ENCODE measurements at regions not wholly inside any gene's neighbourhood (a gene's known extent, or its start where the extent isn't known, plus 50 kb on each side); places are given as distances from the start of the nearest gene placed in this dataset.

DNA sequence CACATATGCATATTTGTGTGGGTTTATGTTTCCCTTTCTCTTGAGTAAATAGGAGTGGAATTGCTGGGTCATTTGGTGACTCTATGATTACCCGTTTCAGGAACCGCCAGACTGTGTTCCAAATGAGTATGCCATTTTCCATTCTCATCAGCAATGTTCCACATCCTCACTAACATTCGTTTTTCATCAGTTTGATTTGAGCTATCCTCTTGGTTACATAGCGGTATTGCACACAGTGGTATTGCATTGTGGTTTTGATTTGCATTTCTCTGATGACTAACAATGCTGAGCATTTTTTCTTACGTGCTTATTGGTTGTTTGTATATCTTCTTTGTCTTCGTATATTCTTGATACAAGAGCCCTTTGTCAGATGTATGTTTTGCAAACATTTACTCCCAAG lies 218.0 kb upstream of the AMOT start:
- H3K27me3 ChIP-seq (ENCODE audit: control insufficient read depth, insufficient read depth, low read length): no peaks in the 10 kb centered on the region
- peaks cover 5% of the 10 kb centered on the region for H3K9me3 ChIP-seq (ENCODE audit: control insufficient read depth, insufficient read depth, low read length)
- H3K4me3 ChIP-seq (ENCODE audit: low read depth, low read length): no peak overlapping the region
- WGBS (ENCODE audit: insufficient coverage): no CpG with 5 or more reads among the region's 6 CpGs
- no peak overlapping the region for H3K27ac ChIP-seq (ENCODE audit: low read depth, low read length)
- H3K36me3 ChIP-seq (ENCODE audit: control insufficient read depth, insufficient read depth, low read length): no peaks in the 10 kb centered on the region
- no peak for DNase-seq (ENCODE audit: low read depth in 4 of 6, low spot score in 6 of 6)
- no peaks in the 10 kb centered on the region for H3K4me1 ChIP-seq (ENCODE audit: control insufficient read depth, insufficient read depth, low read length)

DNA sequence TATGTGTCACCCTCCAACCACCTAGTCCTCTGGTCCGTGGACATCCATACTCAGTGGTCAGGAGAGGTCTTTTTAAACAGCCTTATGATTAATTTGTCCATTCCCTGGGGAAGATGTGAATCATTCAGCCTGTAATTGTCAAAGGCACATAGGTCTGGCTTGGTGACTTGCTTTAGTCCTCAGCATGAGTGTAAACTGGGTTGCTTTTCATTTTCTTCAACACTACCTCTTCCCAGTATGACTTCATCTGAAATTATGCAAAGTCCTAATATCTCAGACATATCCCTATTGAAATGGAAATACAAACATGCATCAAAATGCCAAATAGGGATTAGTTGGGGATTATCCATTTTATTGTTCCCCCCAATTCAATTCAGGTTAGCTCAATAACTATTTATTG lies 208.3 kb upstream of the AMOT start:
- no CpG with 5 or more reads among the region's 1 CpG for WGBS (ENCODE audit: insufficient coverage)
- Histone ChIP-seq H3K4me3 (ENCODE audit: low read depth, low read length) (no peak overlapping the region), H3K27me3 (ENCODE audit: control insufficient read depth, insufficient read depth, low read length) (peaks cover 4% of the 10 kb centered on the region), H3K4me1 (ENCODE audit: control insufficient read depth, insufficient read depth, low read length) (no peaks in the 10 kb centered on the region), H3K27ac (ENCODE audit: low read depth, low read length) (no peak overlapping the region), H3K36me3 (ENCODE audit: control insufficient read depth, insufficient read depth, low read length) (no peaks in the 10 kb centered on the region), H3K9me3 (ENCODE audit: control insufficient read depth, insufficient read depth, low read length) (peaks cover 2% of the 10 kb centered on the region)
- DNase-seq (ENCODE audit: low read depth in 4 of 6, low spot score in 6 of 6): no peak

DNA sequence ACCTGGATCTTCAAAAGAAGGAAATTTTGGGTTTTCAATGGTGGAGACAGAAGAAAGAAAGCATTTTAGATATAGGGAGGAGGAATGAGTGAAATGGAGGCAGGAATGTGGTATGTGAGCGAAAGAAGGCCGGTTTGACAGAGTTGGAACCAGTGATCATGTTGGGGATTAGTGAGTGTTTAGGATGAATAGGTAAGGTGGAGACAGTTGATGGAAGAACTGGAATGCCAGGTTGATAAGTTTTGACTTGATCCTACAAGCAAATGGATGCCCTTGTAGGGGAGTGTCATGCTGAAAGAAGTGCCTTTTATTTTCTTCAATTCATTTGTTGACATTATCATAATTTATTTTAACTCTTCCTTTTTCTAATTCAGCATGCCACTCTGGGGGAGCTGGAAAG lies 207.8 kb upstream of the AMOT start:
- H3K27me3 ChIP-seq (ENCODE audit: control insufficient read depth, insufficient read depth, low read length): peaks cover 4% of the 10 kb centered on the region
- H3K4me3 ChIP-seq (ENCODE audit: low read depth, low read length): no peak overlapping the region
- H3K4me1 ChIP-seq (ENCODE audit: control insufficient read depth, insufficient read depth, low read length): no peaks in the 10 kb centered on the region
- no peaks in the 10 kb centered on the region for H3K36me3 ChIP-seq (ENCODE audit: control insufficient read depth, insufficient read depth, low read length)
- peaks cover 2% of the 10 kb centered on the region for H3K9me3 ChIP-seq (ENCODE audit: control insufficient read depth, insufficient read depth, low read length)
- WGBS (ENCODE audit: insufficient coverage): 75% methylated on average over 2 of the region's 2 CpGs
- no peak overlapping the region for H3K27ac ChIP-seq (ENCODE audit: low read depth, low read length)
- no peak for DNase-seq (ENCODE audit: low read depth in 4 of 6, low spot score in 6 of 6)

DNA sequence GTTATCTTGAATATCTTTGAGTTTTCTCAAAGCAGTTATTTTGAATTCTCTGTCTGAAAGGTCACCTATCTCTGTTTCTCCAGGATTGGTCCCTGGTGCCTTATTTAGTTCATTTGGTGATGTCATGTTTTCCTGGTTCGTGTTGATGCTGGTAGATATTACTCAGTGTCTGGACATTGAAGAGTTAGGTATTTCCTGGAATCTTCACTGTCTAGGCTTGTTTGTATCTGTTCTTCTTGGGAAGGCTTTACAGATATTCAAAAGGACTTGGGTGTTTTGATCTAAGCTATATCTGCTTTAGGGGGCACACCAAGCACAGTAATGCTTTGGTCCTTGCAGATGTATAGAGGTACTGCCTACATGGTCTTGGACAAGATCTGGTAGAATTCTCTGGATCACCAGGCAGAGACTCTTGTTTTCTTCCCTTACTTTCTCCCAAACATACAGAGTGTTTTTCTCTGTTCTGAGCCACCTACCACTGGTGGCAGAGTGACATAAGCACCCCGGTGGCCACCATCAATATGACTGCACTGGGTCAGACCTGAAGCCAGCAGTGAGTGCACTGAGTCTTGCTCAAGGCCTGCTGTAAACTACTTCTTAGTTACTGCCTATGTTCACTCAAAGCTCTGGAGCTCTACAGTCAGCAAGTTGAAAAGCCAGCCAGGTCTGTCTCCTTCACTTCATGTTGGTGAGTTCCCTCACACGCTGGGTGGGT lies 193.5 kb upstream of the AMOT start:
- 78% methylated on average over 2 of the region's 3 CpGs for WGBS (ENCODE audit: insufficient coverage)
- Histone ChIP-seq H3K9me3 (ENCODE audit: control insufficient read depth, insufficient read depth, low read length) (peaks cover under 1% of the 10 kb centered on the region), H3K4me1 (ENCODE audit: control insufficient read depth, insufficient read depth, low read length) (no peaks in the 10 kb centered on the region), H3K27ac (ENCODE audit: low read depth, low read length) (no peak overlapping the region), H3K36me3 (ENCODE audit: control insufficient read depth, insufficient read depth, low read length) (no peaks in the 10 kb centered on the region), H3K4me3 (ENCODE audit: low read depth, low read length) (no peak overlapping the region), H3K27me3 (ENCODE audit: control insufficient read depth, insufficient read depth, low read length) (peaks cover 3% of the 10 kb centered on the region)
- no peak for DNase-seq (ENCODE audit: low read depth in 4 of 6, low spot score in 6 of 6)

DNA sequence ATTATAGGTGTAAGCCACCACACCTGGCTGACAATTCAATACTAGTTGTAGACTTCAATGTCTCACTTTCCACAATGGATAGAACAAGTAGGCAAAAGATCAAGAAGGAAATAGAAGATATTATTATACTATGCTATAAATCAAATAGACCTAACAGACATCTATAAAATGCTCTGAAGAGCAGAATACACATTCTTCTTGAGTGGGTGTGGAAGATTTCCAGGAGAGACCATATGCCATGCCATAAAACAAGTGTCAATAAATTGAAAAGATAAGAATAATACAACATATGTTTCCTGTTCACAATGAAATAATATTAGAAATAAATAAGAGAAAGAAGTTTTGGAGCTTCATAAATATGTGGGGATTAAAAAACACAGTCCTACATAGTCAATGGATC lies 179.3 kb upstream of the AMOT start:
- H3K27ac ChIP-seq (ENCODE audit: low read depth, low read length): no peak overlapping the region
- no peaks in the 10 kb centered on the region for H3K4me1 ChIP-seq (ENCODE audit: control insufficient read depth, insufficient read depth, low read length)
- H3K27me3 ChIP-seq (ENCODE audit: control insufficient read depth, insufficient read depth, low read length): no peaks in the 10 kb centered on the region
- H3K4me3 ChIP-seq (ENCODE audit: low read depth, low read length): no peak overlapping the region
- no peaks in the 10 kb centered on the region for H3K36me3 ChIP-seq (ENCODE audit: control insufficient read depth, insufficient read depth, low read length)
- no peaks in the 10 kb centered on the region for H3K9me3 ChIP-seq (ENCODE audit: control insufficient read depth, insufficient read depth, low read length)
- no peak for DNase-seq (ENCODE audit: low read depth in 4 of 6, low spot score in 6 of 6)

DNA sequence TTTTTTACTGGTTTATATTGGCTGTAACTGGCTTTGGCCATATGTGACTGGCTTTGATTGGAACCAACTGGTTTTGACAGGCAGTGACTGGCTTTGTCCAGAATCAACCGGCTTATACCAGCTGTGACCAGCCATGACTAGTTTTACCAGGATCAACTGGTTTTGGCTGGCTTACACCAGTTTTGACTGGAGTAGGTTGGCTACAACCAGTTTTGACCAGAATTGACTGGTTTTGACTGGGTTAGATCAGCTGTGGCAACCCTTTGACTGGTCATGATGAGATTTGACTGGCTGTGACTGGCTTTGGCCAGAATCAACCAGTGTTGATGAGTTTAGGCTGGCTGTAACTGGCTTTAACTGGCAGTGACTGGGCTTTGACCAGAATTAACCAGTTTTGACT lies 169.2 kb upstream of the AMOT start:
- Histone ChIP-seq H3K27ac (ENCODE audit: low read depth, low read length) (no peak overlapping the region), H3K27me3 (ENCODE audit: control insufficient read depth, insufficient read depth, low read length) (peaks cover 6% of the 10 kb centered on the region), H3K4me3 (ENCODE audit: low read depth, low read length) (no peak overlapping the region), H3K4me1 (ENCODE audit: control insufficient read depth, insufficient read depth, low read length) (no peaks in the 10 kb centered on the region), H3K36me3 (ENCODE audit: control insufficient read depth, insufficient read depth, low read length) (no peaks in the 10 kb centered on the region), H3K9me3 (ENCODE audit: control insufficient read depth, insufficient read depth, low read length) (no peaks in the 10 kb centered on the region)
- 88% methylated on average over 1 of the region's 1 CpG for WGBS (ENCODE audit: insufficient coverage)
- no peak for DNase-seq (ENCODE audit: low read depth in 4 of 6, low spot score in 6 of 6)

DNA sequence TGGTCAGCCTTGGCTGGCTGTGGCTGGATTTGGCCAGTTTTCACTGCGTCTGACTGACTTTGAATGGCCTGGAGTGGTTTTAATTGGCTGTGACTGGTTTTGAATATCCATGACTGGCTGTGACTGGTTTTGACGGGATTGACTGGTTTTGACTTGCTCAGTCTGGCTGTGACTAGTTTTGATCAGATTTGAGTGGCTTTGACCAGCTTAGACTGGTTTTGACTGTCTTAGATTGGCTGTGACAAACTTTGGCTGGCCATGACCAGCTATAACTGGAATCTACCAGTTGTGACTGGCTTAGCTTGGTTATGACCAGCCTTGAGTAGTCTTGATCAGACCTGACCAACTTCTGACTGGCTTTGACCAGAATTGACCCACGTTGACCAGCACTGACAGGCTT lies 168.4 kb upstream of the AMOT start:
- H3K4me1 ChIP-seq (ENCODE audit: control insufficient read depth, insufficient read depth, low read length): no peaks in the 10 kb centered on the region
- no peak for DNase-seq (ENCODE audit: low read depth in 4 of 6, low spot score in 6 of 6)
- H3K27me3 ChIP-seq (ENCODE audit: control insufficient read depth, insufficient read depth, low read length): peaks cover 6% of the 10 kb centered on the region
- WGBS (ENCODE audit: insufficient coverage): 66% methylated on average over 3 of the region's 3 CpGs
- H3K4me3 ChIP-seq (ENCODE audit: low read depth, low read length): no peak overlapping the region
- H3K9me3 ChIP-seq (ENCODE audit: control insufficient read depth, insufficient read depth, low read length): no peaks in the 10 kb centered on the region
- no peak overlapping the region for H3K27ac ChIP-seq (ENCODE audit: low read depth, low read length)
- no peaks in the 10 kb centered on the region for H3K36me3 ChIP-seq (ENCODE audit: control insufficient read depth, insufficient read depth, low read length)

DNA sequence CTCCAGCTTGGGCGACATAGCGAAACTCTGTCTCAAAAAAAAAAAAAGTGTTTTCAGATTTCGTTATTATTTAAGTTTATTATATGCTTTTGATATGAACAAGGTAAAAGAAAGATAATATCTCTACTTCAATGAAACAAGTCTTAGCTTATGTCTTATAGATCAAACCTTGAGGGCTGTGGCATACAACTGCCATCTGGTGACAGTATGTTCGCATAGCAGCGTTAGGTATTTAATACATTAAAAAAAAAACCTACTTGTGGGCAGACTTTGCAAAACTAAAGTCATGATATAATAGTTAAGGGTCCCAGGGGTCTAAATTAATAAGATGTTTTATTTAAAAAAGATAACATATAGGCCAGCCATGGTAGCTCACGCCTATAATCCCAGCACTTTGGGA lies 161.2 kb upstream of the AMOT start:
- Histone ChIP-seq H3K36me3 (ENCODE audit: control insufficient read depth, insufficient read depth, low read length) (no peaks in the 10 kb centered on the region), H3K27ac (ENCODE audit: low read depth, low read length) (no peak overlapping the region), H3K4me3 (ENCODE audit: low read depth, low read length) (no peak overlapping the region), H3K27me3 (ENCODE audit: control insufficient read depth, insufficient read depth, low read length) (peaks cover 2% of the 10 kb centered on the region), H3K9me3 (ENCODE audit: control insufficient read depth, insufficient read depth, low read length) (no peaks in the 10 kb centered on the region), H3K4me1 (ENCODE audit: control insufficient read depth, insufficient read depth, low read length) (no peaks in the 10 kb centered on the region)
- no peak for DNase-seq (ENCODE audit: low read depth in 4 of 6, low spot score in 6 of 6)
- WGBS (ENCODE audit: insufficient coverage): no CpG with 5 or more reads among the region's 6 CpGs

DNA sequence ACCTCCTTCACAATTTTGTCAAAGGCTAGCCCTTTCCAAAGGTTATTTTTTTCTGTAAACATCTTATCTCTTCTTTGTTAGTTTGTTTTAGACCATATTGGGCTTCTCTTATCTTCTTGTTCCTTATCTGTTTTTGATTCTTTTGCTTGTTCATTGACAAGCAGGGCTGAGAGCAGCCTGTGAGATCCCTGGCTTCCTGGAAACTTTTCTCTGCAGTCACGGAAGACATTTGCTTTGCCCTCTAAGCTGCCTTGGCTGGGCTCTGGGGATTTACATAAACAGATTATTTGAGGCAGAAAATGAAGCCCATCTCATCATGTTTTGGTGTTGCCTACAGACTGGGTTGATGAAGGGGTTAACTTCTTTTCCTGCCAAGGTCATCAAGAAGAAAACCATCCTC lies 157.4 kb upstream of the AMOT start:
- no peak overlapping the region for H3K4me3 ChIP-seq (ENCODE audit: low read depth, low read length)
- H3K4me1 ChIP-seq (ENCODE audit: control insufficient read depth, insufficient read depth, low read length): no peaks in the 10 kb centered on the region
- DNase-seq (ENCODE audit: low read depth in 4 of 6, low spot score in 6 of 6): no peak
- H3K36me3 ChIP-seq (ENCODE audit: control insufficient read depth, insufficient read depth, low read length): no peaks in the 10 kb centered on the region
- H3K27me3 ChIP-seq (ENCODE audit: control insufficient read depth, insufficient read depth, low read length): peaks cover 2% of the 10 kb centered on the region
- no peak overlapping the region for H3K27ac ChIP-seq (ENCODE audit: low read depth, low read length)
- WGBS (ENCODE audit: insufficient coverage): 83% methylated on average over 1 of the region's 1 CpG
- H3K9me3 ChIP-seq (ENCODE audit: control insufficient read depth, insufficient read depth, low read length): no peaks in the 10 kb centered on the region

DNA sequence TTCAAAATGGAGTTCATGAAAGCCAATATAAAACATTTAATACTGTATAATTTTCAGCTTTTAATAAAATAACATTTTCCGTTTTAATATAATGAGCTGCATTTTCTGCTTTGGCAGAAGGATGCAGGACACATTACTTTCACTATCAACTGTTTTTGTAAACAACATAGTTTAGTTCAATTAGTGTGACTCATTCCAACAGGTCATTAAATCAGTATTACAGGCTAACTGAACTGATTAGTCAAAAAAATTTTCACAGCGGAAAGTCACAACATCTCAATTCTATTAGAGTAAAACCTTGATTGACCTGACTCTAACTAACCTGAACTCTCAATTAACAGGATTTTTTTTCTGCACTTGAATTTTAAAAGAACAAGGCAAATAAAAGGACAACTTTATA lies 151.2 kb upstream of the AMOT start:
- Histone ChIP-seq H3K4me1 (ENCODE audit: control insufficient read depth, insufficient read depth, low read length) (no peaks in the 10 kb centered on the region), H3K4me3 (ENCODE audit: low read depth, low read length) (no peak overlapping the region), H3K36me3 (ENCODE audit: control insufficient read depth, insufficient read depth, low read length) (no peaks in the 10 kb centered on the region), H3K27me3 (ENCODE audit: control insufficient read depth, insufficient read depth, low read length) (peaks cover 2% of the 10 kb centered on the region), H3K9me3 (ENCODE audit: control insufficient read depth, insufficient read depth, low read length) (no peaks in the 10 kb centered on the region), H3K27ac (ENCODE audit: low read depth, low read length) (no peak overlapping the region)
- WGBS (ENCODE audit: insufficient coverage): no CpG with 5 or more reads among the region's 2 CpGs
- no peak for DNase-seq (ENCODE audit: low read depth in 4 of 6, low spot score in 6 of 6)

Measured in spinal cord (tissue), 9 donors.